ENCODE measurements at regions not wholly inside any gene's neighbourhood (a gene's known extent, or its start where the extent isn't known, plus 50 kb on each side); places are given as distances from the start of the nearest gene placed in this dataset.

- DNase-seq (ENCODE audit: low spot score), result no peak
Observed at GRCh38 chr16:87252269-87252970, 64.8 kb downstream of the C16orf95 start.

Data from D341Med (cell line).